ENCODE measurements at regions not wholly inside any gene's neighbourhood (a gene's known extent, or its start where the extent isn't known, plus 50 kb on each side); places are given as distances from the start of the nearest gene placed in this dataset.

DNA sequence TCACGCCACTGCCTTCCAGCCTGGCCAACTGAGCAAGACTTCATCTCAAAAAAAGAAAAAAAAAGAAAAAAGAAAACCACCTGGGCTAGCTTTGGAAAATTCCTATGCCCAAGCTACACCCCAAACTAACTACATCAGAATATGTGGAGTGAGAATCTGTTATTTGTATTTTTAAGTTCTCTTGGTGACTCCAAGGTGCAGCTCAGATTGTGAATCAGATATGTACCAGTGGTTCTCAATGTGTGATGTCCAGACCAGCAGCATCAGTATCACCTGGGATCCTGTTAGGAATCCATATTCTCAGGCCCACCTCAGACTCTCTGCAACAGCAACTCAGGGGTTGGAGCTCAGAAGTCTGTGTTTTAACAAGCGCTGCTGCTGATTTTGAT, 376.8 kb downstream of the EDEM1 start:
- TF ChIP-seq, protein P1, sequence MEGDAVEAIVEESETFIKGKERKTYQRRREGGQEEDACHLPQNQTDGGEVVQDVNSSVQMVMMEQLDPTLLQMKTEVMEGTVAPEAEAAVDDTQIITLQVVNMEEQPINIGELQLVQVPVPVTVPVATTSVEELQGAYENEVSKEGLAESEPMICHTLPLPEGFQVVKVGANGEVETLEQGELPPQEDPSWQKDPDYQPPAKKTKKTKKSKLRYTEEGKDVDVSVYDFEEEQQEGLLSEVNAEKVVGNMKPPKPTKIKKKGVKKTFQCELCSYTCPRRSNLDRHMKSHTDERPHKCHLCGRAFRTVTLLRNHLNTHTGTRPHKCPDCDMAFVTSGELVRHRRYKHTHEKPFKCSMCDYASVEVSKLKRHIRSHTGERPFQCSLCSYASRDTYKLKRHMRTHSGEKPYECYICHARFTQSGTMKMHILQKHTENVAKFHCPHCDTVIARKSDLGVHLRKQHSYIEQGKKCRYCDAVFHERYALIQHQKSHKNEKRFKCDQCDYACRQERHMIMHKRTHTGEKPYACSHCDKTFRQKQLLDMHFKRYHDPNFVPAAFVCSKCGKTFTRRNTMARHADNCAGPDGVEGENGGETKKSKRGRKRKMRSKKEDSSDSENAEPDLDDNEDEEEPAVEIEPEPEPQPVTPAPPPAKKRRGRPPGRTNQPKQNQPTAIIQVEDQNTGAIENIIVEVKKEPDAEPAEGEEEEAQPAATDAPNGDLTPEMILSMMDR (IDR thresholded peaks at IDR 0.05): no peak
- no peak for TF ChIP-seq POLR2A (IDR thresholded peaks at IDR 0.05)
